H9 (cell line): ENCODE measurements at regions not wholly inside any gene's neighbourhood (a gene's known extent, or its start where the extent isn't known, plus 50 kb on each side); places are given as distances from the start of the nearest gene placed in this dataset.

Source experiments
- DNase-seq: peaks from one replicate; pipeline ENCODE4 v3.0.0-alpha.2; 2017
- H2AFZ ChIP-seq: one replicate; pipeline ENCODE4 v1.6.1; 2013; ENCODE audit warnings: mild to moderate bottlenecking, low read length, control low read depth, moderate library complexity
- H2AK5ac ChIP-seq: 2 replicates; pipeline ENCODE4 v1.6.1; 2013; ENCODE audit warnings: low read length, control low read depth, mixed read lengths; ENCODE audit not compliant: insufficient read length
- H2BK120ac ChIP-seq: one replicate; pipeline ENCODE4 v1.6.1; 2013; ENCODE audit warnings: low read depth, mild to moderate bottlenecking, low read length, control low read depth, inconsistent platforms; ENCODE audit not compliant: poor library complexity, severe bottlenecking
- H2BK12ac ChIP-seq: 2 replicates; pipeline ENCODE4 v1.6.1; 2013; ENCODE audit warnings: low read length, control low read depth, mixed read lengths, low read depth; ENCODE audit not compliant: insufficient read length
- H2BK15ac ChIP-seq: 2 replicates; pipeline ENCODE4 v1.6.1; 2013; ENCODE audit warnings: low read depth, low read length, control low read depth
- H2BK20ac ChIP-seq: one replicate; pipeline ENCODE4 v1.6.1; 2013; ENCODE audit warnings: low read depth, mild to moderate bottlenecking, low read length, control low read depth, inconsistent platforms; ENCODE audit not compliant: poor library complexity, severe bottlenecking
- H2BK5ac ChIP-seq: 2 replicates; pipeline ENCODE4 v1.6.1; 2013; ENCODE audit warnings: low read length, control low read depth, mixed read lengths; ENCODE audit not compliant: insufficient read length
- H3K14ac ChIP-seq: 2 replicates; pipeline ENCODE4 v1.6.1; 2013; ENCODE audit warnings: low read length, control low read depth; ENCODE audit not compliant: insufficient read depth
- H3K18ac ChIP-seq: 2 replicates; pipeline ENCODE4 v1.6.1; 2013; ENCODE audit warnings: low read depth, mild to moderate bottlenecking, mixed read lengths, low read length, control low read depth; ENCODE audit not compliant: insufficient read length
- H3K23ac ChIP-seq: 2 replicates; pipeline ENCODE4 v1.6.1; 2013; ENCODE audit warnings: low read length, control low read depth, mixed read lengths, low read depth; ENCODE audit not compliant: insufficient read length
- H3K23me2 ChIP-seq: 2 replicates; pipeline ENCODE4 v1.6.1; 2013; ENCODE audit warnings: low read depth, mild to moderate bottlenecking, mixed read lengths, low read length, control low read depth; ENCODE audit not compliant: insufficient read length, poor library complexity, severe bottlenecking
- H3K27ac ChIP-seq: 2 replicates; pipeline ENCODE4 v1.5.1; 2013; ENCODE audit warnings: low read length, control low read depth, mixed read lengths, low read depth; ENCODE audit not compliant: insufficient read length
- H3K27me3 ChIP-seq: 2 replicates; pipeline ENCODE4 v1.6.1; 2013; ENCODE audit warnings: low read length, control low read depth, inconsistent platforms; ENCODE audit not compliant: insufficient read depth
- H3K4ac ChIP-seq: 2 replicates; pipeline ENCODE4 v1.6.1; 2013; ENCODE audit warnings: low read depth, mild to moderate bottlenecking, control low read depth, inconsistent platforms, low read length, moderate library complexity
- H3K4me1 ChIP-seq: 2 replicates; pipeline ENCODE4 v1.6.1; 2013; ENCODE audit warnings: low read length, control low read depth, inconsistent platforms; ENCODE audit not compliant: insufficient read depth
- H3K4me2 ChIP-seq: 2 replicates; pipeline ENCODE4 v1.6.1; 2013; ENCODE audit warnings: low read length, control low read depth, mixed read lengths; ENCODE audit not compliant: insufficient read length, insufficient read depth
- H3K56ac ChIP-seq: 2 replicates; pipeline ENCODE4 v1.6.1; 2013; ENCODE audit warnings: low read depth, mild to moderate bottlenecking, mixed read lengths, low read length, control low read depth; ENCODE audit not compliant: insufficient read length
- H3K79me1 ChIP-seq: 2 replicates; pipeline ENCODE4 v1.6.1; 2013; ENCODE audit warnings: low read depth, mild to moderate bottlenecking, moderate library complexity, low read length, control low read depth, inconsistent platforms; ENCODE audit not compliant: insufficient read depth, poor library complexity, severe bottlenecking
- H3K79me2 ChIP-seq: 2 replicates; pipeline ENCODE4 v1.6.1; 2013; ENCODE audit warnings: low read length, control low read depth, inconsistent platforms; ENCODE audit not compliant: insufficient read depth
- H3K9ac ChIP-seq: 2 replicates; pipeline ENCODE4 v1.6.1; 2013; ENCODE audit warnings: low read length, control low read depth, mixed read lengths; ENCODE audit not compliant: insufficient read length; ENCODE audit errors: extremely low read depth
- H3K9me3 ChIP-seq: one replicate; pipeline ENCODE4 v1.6.1; 2013; ENCODE audit warnings: low read depth, low read length, inconsistent platforms; ENCODE audit not compliant: control insufficient read depth
- H3T11ph ChIP-seq: one replicate; pipeline ENCODE4 v1.6.1; 2013; ENCODE audit warnings: mild to moderate bottlenecking, low read length, control low read depth, inconsistent platforms
- H4K20me1 ChIP-seq: one replicate; pipeline ENCODE4 v1.6.1; 2013; ENCODE audit not compliant: control insufficient read depth, insufficient read length, insufficient read depth
- H4K5ac ChIP-seq: 2 replicates; pipeline ENCODE4 v1.6.1; 2013; ENCODE audit warnings: low read depth, mild to moderate bottlenecking, mixed read lengths, low read length, control low read depth; ENCODE audit not compliant: insufficient read length
- H4K8ac ChIP-seq: replicated peaks from 2 replicates; pipeline ENCODE4 v1.6.1; 2013; ENCODE audit warnings: low read length, control low read depth, mixed read lengths, low read depth; ENCODE audit not compliant: insufficient read length
- H4K91ac ChIP-seq: 2 replicates; pipeline ENCODE4 v1.6.1; 2013; ENCODE audit warnings: low read depth, mild to moderate bottlenecking, moderate library complexity, mixed read lengths, low read length, control low read depth; ENCODE audit not compliant: insufficient read length
- H3K27ac Mint-ChIP-seq, 3 experiments: 2 replicates in 2 of 3; 3 replicates in 1 of 3; pipeline ENCODE4 v1.8.0; 2020 to 2021; ENCODE audit warnings: mixed read lengths in 3 of 3, mild to moderate bottlenecking in 1 of 3, moderate library complexity in 1 of 3
- H3K27me3 Mint-ChIP-seq: 2 replicates; pipeline ENCODE4 v1.8.0; 2021; ENCODE audit warnings: low read depth, mild to moderate bottlenecking, moderate library complexity, mixed read lengths
- H3K36me3 Mint-ChIP-seq, 3 experiments: 2 replicates in 2 of 3; 3 replicates in 1 of 3; pipeline ENCODE4 v1.8.0; 2020 to 2021; ENCODE audit warnings: low read depth in 3 of 3, mixed read lengths in 3 of 3; ENCODE audit not compliant: insufficient read depth in 1 of 3
- H3K4me1 Mint-ChIP-seq, 2 experiments: 2 replicates each; pipeline ENCODE4 v1.8.0; 2020; ENCODE audit warnings: mixed read lengths in 2 of 2
- H3K4me3 Mint-ChIP-seq, 2 experiments: 2 replicates in 1 of 2; 3 replicates in 1 of 2; pipeline ENCODE4 v1.8.0; 2020 to 2021; ENCODE audit warnings: mild to moderate bottlenecking in 2 of 2, mixed read lengths in 2 of 2, moderate library complexity in 1 of 2
- H3K9me3 Mint-ChIP-seq, 2 experiments: 2 replicates in 1 of 2; 3 replicates in 1 of 2; pipeline ENCODE4 v1.8.0; 2020; ENCODE audit warnings: mild to moderate bottlenecking in 2 of 2, mixed read lengths in 2 of 2, moderate library complexity in 1 of 2
- CTCF ChIP-seq: fragments of 200-600 bp; sonication (generic); conservative IDR thresholded peaks from 3 replicates; pipeline ENCODE4 v1.8.0; 2021; ENCODE audit warnings: antibody characterized with exemption, mild to moderate bottlenecking

DNA sequence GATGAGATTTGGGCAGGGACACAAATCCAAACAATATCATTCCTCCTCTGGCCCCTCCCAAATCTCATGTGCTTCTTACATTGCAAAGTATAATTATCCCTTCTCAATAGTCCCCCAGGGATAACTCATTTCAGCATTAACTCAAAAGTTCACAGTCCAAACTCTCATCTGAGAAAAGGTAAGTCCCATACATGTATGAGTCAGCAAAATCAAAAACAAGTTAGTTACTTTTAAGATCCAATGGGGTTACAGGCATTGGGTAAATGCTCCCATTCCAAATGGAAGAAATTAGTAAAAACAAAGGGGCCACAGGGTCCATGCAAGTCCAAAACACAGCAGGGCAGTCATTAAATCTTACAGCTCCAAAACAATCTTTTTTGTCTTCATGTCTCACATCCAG, 917.9 kb upstream of the CDH10 start:
- no peaks in the 10 kb centered on the region; the same call in 1 of the 2 replicates for H3K27me3 Mint-ChIP-seq
- Histone ChIP-seq H3K56ac (no peak overlapping the region), H3K9me3 (peaks cover 13% of the 10 kb centered on the region), H3K23me2 (no peaks in the 10 kb centered on the region), H3K79me1 (no peaks in the 10 kb centered on the region), H3K27me3 (no peaks in the 10 kb centered on the region), H4K5ac (no peak overlapping the region), H3K23ac (no peak overlapping the region), H3K9ac (no peak overlapping the region), H3K79me2 (no peaks in the 10 kb centered on the region), H2AK5ac (no peak overlapping the region), H2BK5ac (no peak overlapping the region), H4K91ac (no peak overlapping the region), H3K18ac (no peak overlapping the region), H2BK120ac (no peak overlapping the region), H3K4me1 (no peaks in the 10 kb centered on the region), H3K14ac (no peak overlapping the region), H2BK20ac (no peak overlapping the region), H3K27ac (no peak overlapping the region), H2BK12ac (no peak overlapping the region), H4K20me1 (no peaks in the 10 kb centered on the region), H3K4ac (no peak overlapping the region), H2BK15ac (no peak overlapping the region), H3T11ph (no peak overlapping the region), H3K4me2 (no peak overlapping the region), H2AFZ (no peak overlapping the region), H4K8ac (no peak overlapping the region)
- peaks cover 25 to 30% of the 10 kb centered on the region in 2 experiments for H3K9me3 Mint-ChIP-seq
- DNase-seq, result no peak
- H3K4me1 Mint-ChIP-seq, result peaks cover 9 to 13% of the 10 kb centered on the region in 2 experiments
- no peak overlapping the region for H3K27ac Mint-ChIP-seq
- H3K4me3 Mint-ChIP-seq, result no peak overlapping the region
- no peak for TF ChIP-seq CTCF
- peaks cover 22 to 39% (median 22%) of the 10 kb centered on the region in 3 experiments for H3K36me3 Mint-ChIP-seq
